HG03135 (cell line): ENCODE measurements at regions not wholly inside any gene's neighbourhood (a gene's known extent, or its start where the extent isn't known, plus 50 kb on each side); places are given as distances from the start of the nearest gene placed in this dataset.
A peak's percentile ranks its signal among the peaks of the same experiment; 100 is the strongest.

Experiments used
- ATAC-seq: cut with Tn5 transposase; IDR thresholded peaks from one replicate; pipeline ENCODE4 v1.9.1; 2021; ENCODE audit warnings: mild to moderate bottlenecking, moderate library complexity; ENCODE audit not compliant: unreplicated experiment

GRCh38 chrX:110430293-110431076 lies 71.8 kb downstream of the RTL9 start:
- ATAC-seq: no peak

- no peak for ATAC-seq
Observed at GRCh38 chrX:110432091-110432905, 73.7 kb downstream of the RTL9 start.

GRCh38 chrX:110432906-110433215 lies 74.2 kb downstream of the RTL9 start:
- ATAC-seq: no peak

GRCh38 chrX:110435196-110435595 lies 76.5 kb downstream of the RTL9 start:
- ATAC-seq: no peak

GRCh38 chrX:110436523-110436922 lies 77.9 kb downstream of the RTL9 start:
- ATAC-seq: no peak

- no peak for ATAC-seq
Observed at GRCh38 chrX:110437686-110438085, 79.0 kb downstream of the RTL9 start.

GRCh38 chrX:110440016-110440805 lies 81.6 kb downstream of the RTL9 start:
- no peak for ATAC-seq

- ATAC-seq: peak; percentile 80
Observed at GRCh38 chrX:110442635-110443034, 84.0 kb downstream of the RTL9 start.

GRCh38 chrX:110444996-110445395 lies 86.3 kb downstream of the RTL9 start:
- no peak for ATAC-seq

GRCh38 chrX:110448459-110448858 lies 89.8 kb downstream of the RTL9 start:
- no peak for ATAC-seq

GRCh38 chrX:110449312-110449711 lies 90.7 kb downstream of the RTL9 start:
- no peak for ATAC-seq

- peak; percentile 83 for ATAC-seq
Observed at GRCh38 chrX:110450050-110450449, 91.4 kb downstream of the RTL9 start.

GRCh38 chrX:110454336-110454735 lies 95.7 kb downstream of the RTL9 start:
- no peak for ATAC-seq

- ATAC-seq: no peak
Observed at GRCh38 chrX:110462957-110463356, 104.3 kb downstream of the RTL9 start.

GRCh38 chrX:110466790-110467189 lies 108.1 kb downstream of the RTL9 start:
- no peak for ATAC-seq

- ATAC-seq: no peak
Observed at GRCh38 chrX:110472265-110472664, 113.6 kb downstream of the RTL9 start.

GRCh38 chrX:110477593-110478228 lies 119.1 kb downstream of the RTL9 start:
- no peak for ATAC-seq

- ATAC-seq: no peak
Observed at GRCh38 chrX:110491846-110492620, 133.4 kb downstream of the RTL9 start.

- ATAC-seq: no peak
Observed at GRCh38 chrX:110504947-110505346, 146.3 kb downstream of the RTL9 start.
